ENCODE measurements at regions not wholly inside any gene's neighbourhood (a gene's known extent, or its start where the extent isn't known, plus 50 kb on each side); places are given as distances from the start of the nearest gene placed in this dataset.

DNA sequence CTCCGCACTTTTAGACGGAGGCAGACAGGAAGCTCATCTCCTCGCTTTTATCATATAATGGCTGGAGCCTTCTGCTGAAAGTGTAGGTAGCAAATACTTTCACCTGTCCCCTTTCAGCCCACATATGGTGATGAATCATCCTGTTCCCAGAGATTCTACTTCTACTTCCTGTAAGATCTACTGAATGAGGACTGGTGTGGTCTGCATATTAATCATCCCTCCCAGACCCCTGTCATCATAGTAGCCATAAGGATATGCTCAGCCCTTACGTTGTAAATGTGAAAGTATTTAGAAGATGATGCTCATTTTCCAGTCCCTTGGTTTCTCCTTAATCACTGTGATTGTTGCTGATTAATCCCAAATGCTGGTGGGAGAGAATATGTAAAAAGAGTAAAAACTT is 268.2 kb upstream of the GRIP1 start:
- TF ChIP-seq POLR2AphosphoS5 (IDR thresholded peaks at IDR 0.05; ENCODE audit: insufficient read depth, low read depth, low read length) (no peak), POLR2A (IDR thresholded peaks at IDR 0.05; ENCODE audit: low read depth, low read length) (no peak), JUN (IDR thresholded peaks at IDR 0.05; ENCODE audit: borderline replicate concordance, insufficient read depth, insufficient read length, low read depth) (no peak), EZH2 (IDR thresholded peaks at IDR 0.05; ENCODE audit: borderline replicate concordance, low read depth, low read length, severe bottlenecking) (no peak)
- TF ChIP-seq, protein P1, sequence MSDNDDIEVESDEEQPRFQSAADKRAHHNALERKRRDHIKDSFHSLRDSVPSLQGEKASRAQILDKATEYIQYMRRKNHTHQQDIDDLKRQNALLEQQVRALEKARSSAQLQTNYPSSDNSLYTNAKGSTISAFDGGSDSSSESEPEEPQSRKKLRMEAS (IDR thresholded peaks at IDR 0.05; ENCODE audit: insufficient read depth, insufficient read length): no peak
- TF ChIP-seq, protein P2, sequence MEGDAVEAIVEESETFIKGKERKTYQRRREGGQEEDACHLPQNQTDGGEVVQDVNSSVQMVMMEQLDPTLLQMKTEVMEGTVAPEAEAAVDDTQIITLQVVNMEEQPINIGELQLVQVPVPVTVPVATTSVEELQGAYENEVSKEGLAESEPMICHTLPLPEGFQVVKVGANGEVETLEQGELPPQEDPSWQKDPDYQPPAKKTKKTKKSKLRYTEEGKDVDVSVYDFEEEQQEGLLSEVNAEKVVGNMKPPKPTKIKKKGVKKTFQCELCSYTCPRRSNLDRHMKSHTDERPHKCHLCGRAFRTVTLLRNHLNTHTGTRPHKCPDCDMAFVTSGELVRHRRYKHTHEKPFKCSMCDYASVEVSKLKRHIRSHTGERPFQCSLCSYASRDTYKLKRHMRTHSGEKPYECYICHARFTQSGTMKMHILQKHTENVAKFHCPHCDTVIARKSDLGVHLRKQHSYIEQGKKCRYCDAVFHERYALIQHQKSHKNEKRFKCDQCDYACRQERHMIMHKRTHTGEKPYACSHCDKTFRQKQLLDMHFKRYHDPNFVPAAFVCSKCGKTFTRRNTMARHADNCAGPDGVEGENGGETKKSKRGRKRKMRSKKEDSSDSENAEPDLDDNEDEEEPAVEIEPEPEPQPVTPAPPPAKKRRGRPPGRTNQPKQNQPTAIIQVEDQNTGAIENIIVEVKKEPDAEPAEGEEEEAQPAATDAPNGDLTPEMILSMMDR (IDR thresholded peaks at IDR 0.05; ENCODE audit: extremely low read depth in 1 of 2, insufficient read depth in 1 of 2, low read depth in 1 of 2, low read length in 2 of 2): no peak
